ENCODE measurements at regions not wholly inside any gene's neighbourhood (a gene's known extent, or its start where the extent isn't known, plus 50 kb on each side); places are given as distances from the start of the nearest gene placed in this dataset.

DNA sequence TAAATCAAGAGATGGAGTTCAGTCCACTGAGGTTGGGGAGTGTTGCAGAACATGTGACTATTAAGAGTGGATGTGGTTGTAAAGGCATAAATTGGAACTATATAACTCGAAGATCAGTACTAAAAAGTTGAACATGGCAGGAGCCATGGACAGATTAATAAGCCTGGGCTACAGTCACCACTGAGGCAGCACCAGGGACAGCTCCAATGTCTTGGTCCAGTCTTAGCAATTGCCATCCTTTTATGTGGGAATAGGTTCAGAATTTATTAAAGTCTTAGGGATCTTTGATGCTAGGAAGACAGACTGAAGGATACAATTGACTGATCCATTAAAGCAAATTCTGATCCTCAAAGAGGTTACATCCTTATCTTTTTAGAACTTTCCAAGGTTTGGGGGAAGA, 156.6 kb downstream of the ADRA2A start:
- TF ChIP-seq CTCF (IDR thresholded peaks at IDR 0.05) (no peak), POLR2A (IDR thresholded peaks at IDR 0.05) (no peak)

All from lower leg skin (tissue), 3 donors.